ENCODE measurements at regions not wholly inside any gene's neighbourhood (a gene's known extent, or its start where the extent isn't known, plus 50 kb on each side); places are given as distances from the start of the nearest gene placed in this dataset.

GRCh38 chr5:9820691-9821449 is 190.7 kb upstream of the TAS2R1 start:
- TF ChIP-seq EP300 (conservative IDR thresholded peaks at IDR 0.05; ENCODE audit: poor library complexity, severe bottlenecking) (no peak), EZH2 (IDR thresholded peaks at IDR 0.05; ENCODE audit: borderline replicate concordance, insufficient read depth, low read length, poor library complexity, severe bottlenecking) (no peak), CTCF (IDR thresholded peaks at IDR 0.05; ENCODE audit: poor library complexity, severe bottlenecking) (no peak), RAD21 (conservative IDR thresholded peaks at IDR 0.05) (no peak)

Measured in neural cell (in vitro differentiated cells).